Keratinocyte (primary cell): ENCODE measurements at regions not wholly inside any gene's neighbourhood (a gene's known extent, or its start where the extent isn't known, plus 50 kb on each side); places are given as distances from the start of the nearest gene placed in this dataset.
"Not testable (repeated sequence)": the region's sequence is repeated elsewhere in the genome, so short reads cannot be mapped to it uniquely, and the experiment has no call there.

Experiments used
- EZH2 ChIP-seq: IDR thresholded peaks from one replicate; pipeline ENCODE4 v1.6.1; 2012; ENCODE audit warnings: inconsistent platforms, mild to moderate bottlenecking, low read length, moderate library complexity
- TF ChIP-seq, protein P1 (sequence below), 3 experiments: IDR thresholded peaks in 1 of 3; conservative IDR thresholded peaks in 1 of 3; optimal IDR thresholded peaks in 1 of 3; 2 replicates in 2 of 3; 3 replicates in 1 of 3; pipeline versions ENCODE3 to v1.5.1; 2011; ENCODE audit warnings: low read length in 3 of 3, mild to moderate bottlenecking in 3 of 3, moderate library complexity in 2 of 3, control low read depth in 1 of 3, inconsistent platforms in 1 of 3; ENCODE audit not compliant: insufficient read depth in 2 of 3; ENCODE audit errors: extremely low read depth in 1 of 3

DNA sequence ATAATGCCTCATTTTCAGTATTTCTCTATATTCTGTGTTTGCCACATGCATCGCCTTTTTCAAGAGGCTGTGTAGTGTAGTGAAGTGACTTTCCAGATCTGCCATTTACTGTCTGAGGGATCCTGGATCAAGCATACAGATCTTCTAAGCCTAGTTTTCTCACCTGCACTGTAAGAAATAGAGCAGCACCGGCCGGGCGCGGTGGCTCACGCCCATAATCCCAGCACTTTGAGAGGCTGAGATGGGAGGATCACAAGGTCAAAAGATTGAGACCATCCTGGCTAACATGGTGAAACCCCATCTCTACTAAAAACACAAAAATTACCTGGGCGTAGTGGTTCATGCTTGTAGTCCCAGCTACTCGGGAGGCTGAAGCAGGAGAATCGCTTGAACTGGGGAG is 1387.5 kb downstream of the AACS start:
- TF ChIP-seq, protein P1, sequence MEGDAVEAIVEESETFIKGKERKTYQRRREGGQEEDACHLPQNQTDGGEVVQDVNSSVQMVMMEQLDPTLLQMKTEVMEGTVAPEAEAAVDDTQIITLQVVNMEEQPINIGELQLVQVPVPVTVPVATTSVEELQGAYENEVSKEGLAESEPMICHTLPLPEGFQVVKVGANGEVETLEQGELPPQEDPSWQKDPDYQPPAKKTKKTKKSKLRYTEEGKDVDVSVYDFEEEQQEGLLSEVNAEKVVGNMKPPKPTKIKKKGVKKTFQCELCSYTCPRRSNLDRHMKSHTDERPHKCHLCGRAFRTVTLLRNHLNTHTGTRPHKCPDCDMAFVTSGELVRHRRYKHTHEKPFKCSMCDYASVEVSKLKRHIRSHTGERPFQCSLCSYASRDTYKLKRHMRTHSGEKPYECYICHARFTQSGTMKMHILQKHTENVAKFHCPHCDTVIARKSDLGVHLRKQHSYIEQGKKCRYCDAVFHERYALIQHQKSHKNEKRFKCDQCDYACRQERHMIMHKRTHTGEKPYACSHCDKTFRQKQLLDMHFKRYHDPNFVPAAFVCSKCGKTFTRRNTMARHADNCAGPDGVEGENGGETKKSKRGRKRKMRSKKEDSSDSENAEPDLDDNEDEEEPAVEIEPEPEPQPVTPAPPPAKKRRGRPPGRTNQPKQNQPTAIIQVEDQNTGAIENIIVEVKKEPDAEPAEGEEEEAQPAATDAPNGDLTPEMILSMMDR (optimal IDR thresholded peaks at IDR 0.05 in 1 of 3, IDR thresholded peaks at IDR 0.05 in 1 of 3, conservative IDR thresholded peaks at IDR 0.05 in 1 of 3; ENCODE audit: extremely low read depth in 1 of 3, insufficient read depth in 2 of 3, low read length in 3 of 3), result not testable (repeated sequence)
- TF ChIP-seq EZH2, result not testable (repeated sequence)
